ENCODE measurements at regions not wholly inside any gene's neighbourhood (a gene's known extent, or its start where the extent isn't known, plus 50 kb on each side); places are given as distances from the start of the nearest gene placed in this dataset.

GRCh38 chr2:12407160-12407559 is 309.6 kb upstream of the TRIB2 start:
- no peak for DNase-seq
- no peak overlapping the region for H3K27ac Mint-ChIP-seq (ENCODE audit: unreplicated experiment)
- H3K4me3 Mint-ChIP-seq (ENCODE audit: unreplicated experiment): no peak overlapping the region
- H3K9me3 Mint-ChIP-seq (ENCODE audit: unreplicated experiment): no peaks in the 10 kb centered on the region
- H3K4me1 Mint-ChIP-seq (ENCODE audit: low read depth, unreplicated experiment): no peaks in the 10 kb centered on the region
- H3K36me3 Mint-ChIP-seq (ENCODE audit: unreplicated experiment): peaks cover 5% of the 10 kb centered on the region
- peaks cover 1% of the 10 kb centered on the region for H3K27me3 Mint-ChIP-seq (ENCODE audit: unreplicated experiment)
- no peak for TF ChIP-seq CTCF (IDR thresholded peaks at IDR 0.05; ENCODE audit: partially characterized antibody, unreplicated experiment)

GRCh38 chr2:12412898-12413305 is 303.8 kb upstream of the TRIB2 start:
- Mint-ChIP-seq H3K27ac (ENCODE audit: unreplicated experiment) (no peak overlapping the region), H3K9me3 (ENCODE audit: unreplicated experiment) (no peaks in the 10 kb centered on the region), H3K27me3 (ENCODE audit: unreplicated experiment) (no peaks in the 10 kb centered on the region), H3K4me3 (ENCODE audit: unreplicated experiment) (no peak overlapping the region), H3K4me1 (ENCODE audit: low read depth, unreplicated experiment) (no peaks in the 10 kb centered on the region), H3K36me3 (ENCODE audit: unreplicated experiment) (no peaks in the 10 kb centered on the region)
- TF ChIP-seq CTCF (IDR thresholded peaks at IDR 0.05; ENCODE audit: partially characterized antibody, unreplicated experiment): no peak
- DNase-seq: no peak

GRCh38 chr2:12415536-12415935 is 301.2 kb upstream of the TRIB2 start:
- no peak for DNase-seq
- no peaks in the 10 kb centered on the region for H3K9me3 Mint-ChIP-seq (ENCODE audit: unreplicated experiment)
- no peaks in the 10 kb centered on the region for H3K4me1 Mint-ChIP-seq (ENCODE audit: low read depth, unreplicated experiment)
- no peaks in the 10 kb centered on the region for H3K36me3 Mint-ChIP-seq (ENCODE audit: unreplicated experiment)
- TF ChIP-seq CTCF (IDR thresholded peaks at IDR 0.05; ENCODE audit: partially characterized antibody, unreplicated experiment): no peak
- H3K27me3 Mint-ChIP-seq (ENCODE audit: unreplicated experiment): no peaks in the 10 kb centered on the region
- no peak overlapping the region for H3K4me3 Mint-ChIP-seq (ENCODE audit: unreplicated experiment)
- H3K27ac Mint-ChIP-seq (ENCODE audit: unreplicated experiment): no peak overlapping the region

GRCh38 chr2:12416600-12416999 is 300.1 kb upstream of the TRIB2 start:
- DNase-seq: no peak
- no peaks in the 10 kb centered on the region for H3K27me3 Mint-ChIP-seq (ENCODE audit: unreplicated experiment)
- TF ChIP-seq CTCF (IDR thresholded peaks at IDR 0.05; ENCODE audit: partially characterized antibody, unreplicated experiment): no peak
- H3K9me3 Mint-ChIP-seq (ENCODE audit: unreplicated experiment): no peaks in the 10 kb centered on the region
- H3K4me3 Mint-ChIP-seq (ENCODE audit: unreplicated experiment): no peak overlapping the region
- no peak overlapping the region for H3K27ac Mint-ChIP-seq (ENCODE audit: unreplicated experiment)
- no peaks in the 10 kb centered on the region for H3K36me3 Mint-ChIP-seq (ENCODE audit: unreplicated experiment)
- H3K4me1 Mint-ChIP-seq (ENCODE audit: low read depth, unreplicated experiment): no peaks in the 10 kb centered on the region

GRCh38 chr2:12417786-12418185 is 298.9 kb upstream of the TRIB2 start:
- H3K27me3 Mint-ChIP-seq (ENCODE audit: unreplicated experiment): peaks cover 2% of the 10 kb centered on the region
- H3K4me3 Mint-ChIP-seq (ENCODE audit: unreplicated experiment): no peak overlapping the region
- TF ChIP-seq CTCF (IDR thresholded peaks at IDR 0.05; ENCODE audit: partially characterized antibody, unreplicated experiment): no peak
- no peak overlapping the region for H3K27ac Mint-ChIP-seq (ENCODE audit: unreplicated experiment)
- H3K4me1 Mint-ChIP-seq (ENCODE audit: low read depth, unreplicated experiment): no peaks in the 10 kb centered on the region
- no peaks in the 10 kb centered on the region for H3K9me3 Mint-ChIP-seq (ENCODE audit: unreplicated experiment)
- H3K36me3 Mint-ChIP-seq (ENCODE audit: unreplicated experiment): no peaks in the 10 kb centered on the region
- no peak for DNase-seq
